ENCODE measurements at regions not wholly inside any gene's neighbourhood (a gene's known extent, or its start where the extent isn't known, plus 50 kb on each side); places are given as distances from the start of the nearest gene placed in this dataset.

DNA sequence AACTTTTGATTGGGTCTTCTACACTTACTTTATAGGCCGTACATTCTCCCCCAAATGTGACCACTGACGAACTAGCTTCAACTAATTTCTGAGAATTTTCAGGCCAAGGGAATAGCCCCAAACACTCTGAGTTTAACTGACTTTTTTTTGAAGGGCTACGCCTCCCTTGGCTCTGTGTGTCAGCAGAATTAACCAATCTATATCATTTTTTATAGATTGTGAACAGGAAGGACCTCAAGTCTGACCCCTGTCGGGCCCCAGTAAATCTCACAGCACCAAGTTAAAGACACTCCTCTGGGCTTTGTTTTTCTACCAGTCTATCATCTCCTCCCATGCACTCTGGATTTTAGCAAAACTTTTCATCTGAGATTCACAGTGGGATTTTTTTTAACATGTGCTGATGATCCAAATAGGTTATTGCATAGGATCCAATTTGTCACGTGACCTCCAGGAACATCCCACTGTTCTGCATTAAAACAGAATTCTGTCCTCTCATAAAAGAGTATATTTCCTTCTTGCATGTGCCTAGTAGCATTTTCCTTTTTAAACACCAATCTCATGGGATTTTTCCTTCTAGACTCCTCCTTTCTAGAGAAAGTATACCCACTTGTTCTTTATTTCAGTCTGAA is 307.1 kb downstream of the OSR1 start:
- TF ChIP-seq, protein P1, sequence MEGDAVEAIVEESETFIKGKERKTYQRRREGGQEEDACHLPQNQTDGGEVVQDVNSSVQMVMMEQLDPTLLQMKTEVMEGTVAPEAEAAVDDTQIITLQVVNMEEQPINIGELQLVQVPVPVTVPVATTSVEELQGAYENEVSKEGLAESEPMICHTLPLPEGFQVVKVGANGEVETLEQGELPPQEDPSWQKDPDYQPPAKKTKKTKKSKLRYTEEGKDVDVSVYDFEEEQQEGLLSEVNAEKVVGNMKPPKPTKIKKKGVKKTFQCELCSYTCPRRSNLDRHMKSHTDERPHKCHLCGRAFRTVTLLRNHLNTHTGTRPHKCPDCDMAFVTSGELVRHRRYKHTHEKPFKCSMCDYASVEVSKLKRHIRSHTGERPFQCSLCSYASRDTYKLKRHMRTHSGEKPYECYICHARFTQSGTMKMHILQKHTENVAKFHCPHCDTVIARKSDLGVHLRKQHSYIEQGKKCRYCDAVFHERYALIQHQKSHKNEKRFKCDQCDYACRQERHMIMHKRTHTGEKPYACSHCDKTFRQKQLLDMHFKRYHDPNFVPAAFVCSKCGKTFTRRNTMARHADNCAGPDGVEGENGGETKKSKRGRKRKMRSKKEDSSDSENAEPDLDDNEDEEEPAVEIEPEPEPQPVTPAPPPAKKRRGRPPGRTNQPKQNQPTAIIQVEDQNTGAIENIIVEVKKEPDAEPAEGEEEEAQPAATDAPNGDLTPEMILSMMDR (IDR thresholded peaks at IDR 0.05; ENCODE audit: low read depth, low read length, poor library complexity, severe bottlenecking), result no peak
- TF ChIP-seq EZH2phosphoT487 (IDR thresholded peaks at IDR 0.05; ENCODE audit: borderline replicate concordance, low read length), result no peak

All from DOHH2 (cell line).